HG03571 (cell line): ENCODE measurements at regions not wholly inside any gene's neighbourhood (a gene's known extent, or its start where the extent isn't known, plus 50 kb on each side); places are given as distances from the start of the nearest gene placed in this dataset.
"Not testable (repeated sequence)": the region's sequence is repeated elsewhere in the genome, so short reads cannot be mapped to it uniquely, and the experiment has no call there.

Experiments
- ATAC-seq: cut with Tn5 transposase; IDR thresholded peaks from one replicate; pipeline ENCODE4 v1.9.1; 2021; ENCODE audit not compliant: unreplicated experiment

DNA sequence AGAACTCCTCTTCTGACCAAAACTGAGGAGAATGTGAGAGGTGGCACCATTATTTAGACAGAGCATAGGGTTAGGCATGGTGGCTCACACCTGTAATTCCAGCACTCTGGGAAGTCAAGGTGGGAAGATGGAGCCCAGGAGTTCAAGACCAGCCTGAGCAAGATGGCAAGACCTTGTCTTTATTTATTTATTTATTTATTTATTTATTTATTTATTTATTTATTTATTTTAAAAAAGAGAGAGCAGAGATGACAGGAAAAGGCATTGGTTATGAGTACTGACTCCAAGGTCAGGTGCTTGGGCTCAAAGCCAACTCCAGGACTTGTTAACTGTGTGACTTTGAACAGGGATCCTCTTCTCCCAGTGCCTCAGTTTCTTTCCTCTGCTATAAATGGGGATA lies 217.7 kb downstream of the MEX3B start:
- no peak for ATAC-seq

DNA sequence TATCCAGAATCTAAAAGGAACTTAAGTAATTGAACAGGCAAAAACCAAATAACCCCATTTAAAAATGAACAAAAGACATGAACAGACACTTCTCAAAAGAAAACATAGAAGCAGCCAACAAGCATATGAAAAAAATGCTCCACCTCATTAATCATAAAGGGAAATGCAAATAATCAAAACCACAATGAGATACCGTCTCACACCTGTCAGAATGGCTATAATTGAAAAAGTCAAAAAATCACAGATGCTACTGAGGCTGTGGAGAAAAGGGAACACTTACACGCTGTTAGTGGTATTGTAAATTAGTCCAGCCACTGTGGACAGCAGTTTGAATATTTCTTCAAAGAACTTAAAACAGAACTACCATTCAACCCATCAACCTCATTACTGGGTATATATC lies 220.7 kb downstream of the MEX3B start:
- ATAC-seq = no peak

DNA sequence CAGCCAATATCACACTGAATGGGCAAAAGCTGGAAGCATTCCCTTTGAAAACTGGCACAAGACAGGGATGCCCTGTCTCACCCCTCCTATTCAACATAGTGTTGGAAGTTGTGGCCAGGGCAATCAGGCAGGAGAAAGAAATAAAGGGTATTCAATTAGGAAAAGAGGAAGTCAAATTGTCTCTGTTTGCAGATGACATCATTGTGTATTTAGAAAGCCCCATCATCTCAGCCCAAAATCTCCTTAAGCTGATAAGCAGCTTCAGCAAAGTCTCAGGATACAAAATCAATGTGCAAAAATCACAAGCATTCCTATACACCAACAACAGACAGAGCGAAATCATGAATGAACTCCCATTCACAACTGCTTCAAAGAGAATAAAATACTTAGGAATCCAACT lies 223.2 kb downstream of the MEX3B start:
- not testable (repeated sequence) for ATAC-seq

DNA sequence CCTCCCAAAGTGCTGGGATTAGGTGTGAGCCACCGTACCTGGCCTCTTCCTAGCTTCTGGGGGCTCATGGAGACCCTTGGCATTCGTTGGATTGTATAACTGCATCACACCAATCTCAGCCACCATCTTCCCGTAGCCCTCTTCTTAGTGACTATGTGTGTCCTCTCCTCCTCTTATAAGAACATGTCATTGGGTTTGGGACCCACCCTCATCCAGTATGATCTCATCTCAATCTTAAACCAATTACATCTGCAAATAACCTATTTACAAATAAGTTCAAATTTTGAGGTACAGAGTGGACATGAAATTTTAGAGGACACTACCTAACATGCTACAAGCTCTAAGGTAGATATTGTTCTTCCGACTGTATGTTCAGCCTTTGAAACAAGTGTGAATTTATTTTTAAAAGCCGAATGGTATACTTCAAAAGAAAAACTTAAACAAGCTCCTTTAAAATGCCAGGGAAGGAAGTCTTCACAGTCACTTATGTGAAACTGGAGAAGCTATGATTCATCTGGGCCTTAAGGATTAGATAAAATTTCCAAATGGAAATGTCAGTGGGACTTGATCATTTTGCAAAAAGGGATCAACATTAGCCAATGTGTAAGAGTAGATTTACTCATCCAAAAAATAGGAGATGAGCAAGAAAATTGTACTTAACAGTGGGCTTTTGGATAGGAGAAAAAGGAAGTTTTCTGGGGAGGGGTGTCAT lies 225.7 kb downstream of the MEX3B start:
- ATAC-seq = no peak

DNA sequence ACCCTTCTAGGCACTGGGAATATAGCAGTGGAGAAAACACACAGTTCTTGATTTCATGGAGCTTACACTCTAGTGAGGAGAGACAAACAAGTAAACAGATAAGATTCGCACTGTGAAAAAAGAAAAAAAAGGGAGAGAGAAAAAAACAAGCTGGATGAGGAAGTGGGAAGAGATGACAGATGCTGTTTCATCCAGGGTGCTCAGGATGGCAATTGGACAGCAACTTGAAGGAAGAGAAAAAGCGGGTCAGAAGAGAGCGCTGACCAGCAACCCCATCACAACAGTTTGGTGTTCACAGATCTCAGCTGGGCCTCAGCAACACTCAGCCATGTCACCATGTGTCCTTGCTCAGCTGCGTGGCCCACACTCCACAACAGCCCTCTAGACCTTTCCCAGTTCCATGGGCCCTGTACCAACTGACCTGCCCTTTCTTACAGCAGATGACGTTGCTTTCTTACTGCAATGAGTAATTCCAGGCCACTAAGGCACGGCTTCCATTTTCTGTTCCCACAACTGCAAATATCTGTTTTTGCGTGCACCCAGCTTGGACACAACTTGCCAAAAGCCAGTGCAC lies 230.8 kb downstream of the MEX3B start:
- no peak for ATAC-seq

DNA sequence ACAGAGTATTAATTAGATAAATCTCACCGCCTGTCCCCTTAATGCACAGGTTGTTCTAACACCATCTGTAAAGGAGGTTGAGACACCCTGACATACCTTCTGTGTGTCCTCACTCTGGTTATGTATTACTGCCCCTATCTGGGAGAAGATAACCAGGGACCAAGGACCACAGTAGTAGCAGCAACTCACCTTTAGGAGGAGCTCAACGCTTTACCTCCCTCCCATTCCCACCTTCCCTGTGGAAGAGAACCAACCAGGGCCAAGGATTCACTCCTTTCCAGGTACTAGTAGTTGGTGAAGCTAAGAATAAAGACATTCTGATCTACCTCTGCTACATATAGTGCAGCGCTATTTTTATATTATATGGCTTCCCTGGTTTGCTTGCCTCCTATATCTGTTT lies 232.6 kb downstream of the MEX3B start:
- ATAC-seq = no peak

DNA sequence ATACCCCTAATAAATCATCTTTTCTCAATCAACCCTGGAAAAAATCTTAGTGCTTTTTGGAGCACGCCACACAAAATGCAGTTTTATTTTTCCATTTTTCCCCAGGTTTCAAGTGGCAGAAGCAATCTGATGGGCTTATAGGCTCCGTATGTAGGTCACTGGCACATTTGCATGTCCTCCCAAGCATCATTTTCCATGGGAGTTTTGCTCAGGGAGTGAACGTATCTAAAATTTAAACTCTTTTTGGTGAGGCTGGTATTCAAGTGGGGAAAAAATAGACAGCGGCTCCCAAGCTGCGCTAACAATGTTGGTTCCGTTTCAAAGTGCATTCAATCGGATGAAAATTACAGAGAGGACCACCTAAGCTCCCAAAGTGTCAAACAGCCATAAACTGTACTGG lies 233.4 kb downstream of the MEX3B start:
- ATAC-seq = no peak

DNA sequence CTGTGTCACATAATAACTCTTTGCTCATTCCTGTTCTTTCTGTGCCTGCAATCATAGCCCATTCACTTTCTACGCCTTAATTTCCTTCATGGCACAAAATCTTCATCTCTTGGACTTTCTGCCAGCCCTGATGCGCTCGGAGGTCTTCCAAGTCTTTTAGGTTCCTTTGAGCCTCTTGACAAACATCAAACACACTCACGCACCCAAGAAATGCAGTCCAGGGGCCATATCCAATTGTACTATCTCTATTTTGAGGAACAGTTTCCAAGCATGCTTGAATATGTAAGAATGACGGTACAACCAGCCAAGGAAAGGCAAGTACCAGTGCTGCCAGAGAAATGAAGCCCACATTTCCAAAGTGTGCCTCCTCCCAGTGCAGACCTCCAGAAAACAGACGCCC lies 234.1 kb downstream of the MEX3B start:
- ATAC-seq = no peak

DNA sequence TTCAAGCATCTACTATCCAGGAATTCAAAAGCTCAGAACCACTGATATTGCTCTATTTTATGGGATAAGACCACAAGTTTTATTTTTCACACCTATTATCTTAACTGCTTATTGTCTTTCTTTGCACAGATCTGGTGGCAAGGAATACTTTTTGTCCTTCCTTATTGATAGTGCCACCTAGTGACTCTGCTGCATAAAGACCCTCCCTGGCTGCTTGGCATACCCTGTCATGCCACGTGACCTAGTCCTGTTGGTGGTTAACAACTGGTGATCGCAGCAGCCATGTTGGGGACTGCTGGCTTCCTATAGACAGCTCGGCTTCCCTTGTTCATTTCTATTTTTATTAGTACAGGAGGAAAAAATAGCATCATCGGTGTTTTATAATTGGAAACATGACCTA lies 236.3 kb downstream of the MEX3B start:
- ATAC-seq = no peak

DNA sequence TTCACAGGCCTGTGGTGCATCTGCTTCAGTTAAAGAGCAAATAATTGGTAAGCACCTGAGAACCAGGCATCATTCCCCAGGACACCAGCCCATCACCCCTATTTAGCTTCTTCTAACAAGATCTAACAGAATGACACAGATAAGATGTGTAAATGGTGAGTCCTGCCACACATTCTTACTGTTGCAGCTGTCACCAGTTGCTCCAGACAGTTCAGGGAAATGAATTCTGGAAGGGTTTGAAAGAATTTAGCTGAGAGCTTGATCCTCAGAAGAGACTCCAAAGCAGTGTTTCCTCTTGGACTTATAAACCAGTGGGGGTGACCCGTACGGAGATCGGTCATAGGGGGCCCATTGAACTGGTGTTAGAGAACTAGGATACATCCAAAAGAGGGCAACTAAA lies 238.0 kb downstream of the MEX3B start:
- ATAC-seq = no peak

DNA sequence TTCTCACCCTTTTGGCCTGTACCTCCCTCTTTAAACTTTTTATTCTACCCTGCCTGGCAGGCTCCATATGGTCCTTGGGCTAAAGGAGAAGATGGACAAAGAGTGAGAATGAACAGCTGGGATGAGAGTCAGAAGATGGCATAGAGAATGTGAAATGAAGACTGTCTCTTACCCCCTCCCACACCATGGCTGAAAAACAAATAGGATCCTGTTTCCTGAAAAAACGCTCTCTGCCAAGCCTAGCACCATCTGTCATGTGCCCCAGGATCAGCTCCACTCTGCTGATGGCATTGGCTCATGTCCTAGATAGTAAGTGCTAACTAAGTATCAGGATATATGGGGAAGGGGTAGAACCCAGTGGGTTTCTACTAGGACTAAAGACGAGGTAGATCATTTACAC lies 238.6 kb downstream of the MEX3B start:
- ATAC-seq = no peak

DNA sequence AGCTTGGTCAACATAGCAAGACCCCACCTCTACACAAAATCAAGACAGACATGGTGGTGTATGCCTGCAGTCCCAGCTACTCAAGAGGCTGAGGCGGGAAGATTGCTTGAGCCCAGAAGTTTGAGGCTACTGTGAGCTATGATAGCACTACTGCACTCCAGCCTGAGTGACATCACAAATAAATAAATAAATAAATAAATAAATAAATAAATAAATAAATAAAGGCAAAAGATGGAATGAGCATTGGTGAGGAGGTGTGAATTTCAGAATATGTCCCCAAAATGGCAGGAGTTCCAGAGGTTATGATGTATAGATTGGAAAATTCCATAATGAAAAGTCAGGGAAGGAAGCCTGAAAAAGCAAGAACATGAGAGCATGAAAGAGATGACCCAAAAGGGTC lies 249.9 kb downstream of the MEX3B start:
- no peak for ATAC-seq

DNA sequence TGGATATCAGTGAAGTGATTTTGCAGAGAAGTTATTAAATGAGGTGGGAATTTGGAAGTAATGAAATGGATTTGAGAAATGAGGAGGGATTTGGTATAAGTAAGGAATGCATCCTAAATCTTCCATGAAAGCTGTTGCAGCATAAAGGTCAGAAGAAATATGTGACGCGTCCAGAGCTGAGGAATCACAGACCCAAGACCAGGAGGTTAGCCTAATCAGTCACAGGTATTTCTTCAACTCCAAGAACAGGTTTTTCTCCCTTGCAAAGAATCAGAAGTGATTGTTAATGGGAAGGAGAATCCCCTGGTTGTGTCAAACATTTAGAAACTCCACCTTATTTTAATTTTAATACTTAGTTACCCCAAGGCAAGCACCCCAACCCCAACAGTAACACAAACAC lies 253.2 kb downstream of the MEX3B start:
- no peak for ATAC-seq

DNA sequence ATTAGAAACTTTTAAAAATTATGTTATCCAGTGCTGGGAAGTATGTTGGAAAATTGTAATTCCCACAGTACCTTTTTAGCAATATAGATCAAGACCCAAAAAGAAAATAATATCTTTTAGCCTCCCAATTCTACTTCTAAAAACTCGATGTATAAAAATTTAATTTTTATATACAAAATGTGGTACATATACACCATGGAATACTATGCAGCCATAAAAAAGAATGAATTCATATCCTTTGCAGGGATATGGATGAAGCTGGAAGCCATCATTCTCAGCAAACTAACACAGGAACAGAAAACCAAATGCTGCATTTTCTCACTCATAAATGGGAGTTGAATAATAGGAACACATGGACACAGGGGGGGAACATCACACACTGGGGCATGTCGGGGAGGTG lies 254.5 kb downstream of the MEX3B start:
- not testable (repeated sequence) for ATAC-seq

DNA sequence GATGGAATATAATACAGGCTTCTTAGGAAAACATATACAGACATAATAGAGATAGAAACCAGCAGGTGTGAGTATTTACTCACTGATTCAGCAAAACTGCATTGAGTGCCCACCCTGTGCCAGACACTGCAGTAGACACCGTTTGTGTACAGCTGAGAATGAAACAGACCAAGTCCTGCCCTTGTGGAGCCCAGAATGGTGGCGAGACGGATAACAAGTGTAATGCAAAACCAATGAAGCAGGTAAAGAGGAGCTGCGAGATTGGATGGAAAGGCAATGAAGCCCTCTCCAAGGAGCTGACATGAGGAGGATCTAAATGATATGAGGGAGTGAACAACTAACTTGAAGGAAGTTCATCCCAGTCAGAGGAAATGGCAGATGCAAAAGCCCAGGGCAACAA lies 256.4 kb downstream of the MEX3B start:
- no peak for ATAC-seq

DNA sequence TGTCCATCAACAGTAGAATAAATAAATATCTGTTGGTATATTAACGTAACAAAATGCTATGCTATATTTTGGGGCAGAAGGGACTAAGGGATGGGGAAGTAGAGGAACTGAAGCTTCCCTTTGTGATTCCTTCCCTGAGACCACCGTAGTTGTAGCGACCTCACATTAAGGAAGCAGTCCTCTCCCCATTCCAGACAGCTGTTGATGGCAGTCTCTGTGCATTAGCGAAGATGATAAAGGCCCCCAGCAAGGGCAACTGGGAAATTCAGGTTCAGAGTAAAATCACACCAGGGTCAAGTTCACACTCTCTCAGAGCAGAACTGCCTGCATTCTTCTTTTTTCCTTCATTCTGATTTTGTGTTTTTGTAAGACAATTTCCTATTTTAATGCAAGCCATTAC lies 259.0 kb downstream of the MEX3B start:
- no peak for ATAC-seq

DNA sequence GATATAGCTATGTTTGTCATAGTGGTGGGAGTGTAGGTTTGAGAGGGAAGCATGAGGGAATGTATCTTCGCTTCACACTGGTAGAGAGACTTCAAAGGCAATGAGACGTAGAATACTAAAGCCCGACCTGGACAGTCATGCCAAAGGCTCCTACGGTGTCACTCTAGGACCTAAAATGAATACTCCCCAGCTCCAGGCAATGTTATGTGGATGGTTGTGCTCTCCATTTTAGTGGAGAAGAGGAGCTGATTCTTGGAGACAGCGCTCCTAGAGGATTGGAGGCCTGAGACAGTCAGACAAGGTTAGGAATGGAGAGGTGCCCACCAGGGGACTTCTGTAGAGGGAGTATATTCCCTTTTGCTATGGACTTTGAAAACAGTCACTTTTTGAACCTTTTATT lies 260.1 kb downstream of the MEX3B start:
- no peak for ATAC-seq

DNA sequence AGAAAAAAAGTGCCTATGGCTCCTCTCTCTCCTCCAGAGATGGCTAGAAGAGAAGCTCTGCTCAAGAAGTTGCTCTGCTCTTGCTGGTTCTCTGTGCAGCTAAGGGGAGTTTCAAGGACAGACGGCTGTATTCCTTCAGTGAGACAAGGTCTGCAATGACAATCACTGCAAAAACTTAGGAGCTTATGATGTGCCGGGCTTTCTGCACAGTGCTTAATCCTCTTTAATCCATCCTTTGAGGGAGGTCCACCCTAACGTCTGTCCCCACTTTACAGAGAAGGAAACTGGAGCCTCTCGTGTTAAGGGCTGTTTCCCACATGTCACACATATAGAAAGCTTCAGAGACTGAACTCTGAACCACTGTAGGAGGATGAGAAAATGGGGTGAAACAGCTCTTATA lies 260.6 kb downstream of the MEX3B start:
- no peak for ATAC-seq

DNA sequence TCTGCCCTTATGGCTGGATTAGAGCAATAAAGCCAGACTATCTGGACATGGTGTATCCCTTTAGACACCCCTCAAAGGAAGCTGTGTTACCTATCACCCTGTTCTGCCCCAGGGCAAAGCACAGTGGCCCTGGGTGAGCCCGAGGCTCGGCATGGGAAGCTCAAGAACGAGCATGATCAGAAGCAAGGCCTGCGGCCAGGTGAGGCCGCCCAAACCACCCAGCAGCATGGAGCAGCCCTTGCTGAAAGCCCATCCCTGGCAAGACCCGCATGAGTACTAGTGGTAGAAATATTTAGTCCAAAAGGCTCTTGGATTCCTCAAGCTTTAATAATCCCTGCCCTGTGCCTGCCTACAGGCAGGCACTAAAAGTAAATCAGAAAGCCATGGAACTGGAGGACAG lies 261.1 kb downstream of the MEX3B start:
- no peak for ATAC-seq

DNA sequence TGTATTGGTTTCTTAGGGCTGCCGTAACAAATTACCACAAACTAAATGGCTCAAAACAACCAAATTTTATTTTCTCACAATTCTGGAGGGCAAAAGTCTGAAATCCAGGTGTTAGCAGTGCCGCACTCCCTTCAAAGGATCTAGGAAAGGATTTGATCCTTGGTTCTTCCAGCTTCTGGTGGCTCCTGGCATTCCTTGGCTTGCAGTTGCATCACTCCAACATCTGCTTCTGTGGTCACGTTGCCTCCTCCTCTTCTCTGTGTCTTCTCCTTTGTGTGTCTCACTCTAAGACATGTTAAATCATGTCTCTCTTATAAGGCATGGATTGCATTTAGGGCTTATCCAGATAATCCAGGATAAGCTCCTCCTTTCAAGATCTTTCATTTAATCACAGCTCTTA lies 262.2 kb downstream of the MEX3B start:
- ATAC-seq = no peak

DNA sequence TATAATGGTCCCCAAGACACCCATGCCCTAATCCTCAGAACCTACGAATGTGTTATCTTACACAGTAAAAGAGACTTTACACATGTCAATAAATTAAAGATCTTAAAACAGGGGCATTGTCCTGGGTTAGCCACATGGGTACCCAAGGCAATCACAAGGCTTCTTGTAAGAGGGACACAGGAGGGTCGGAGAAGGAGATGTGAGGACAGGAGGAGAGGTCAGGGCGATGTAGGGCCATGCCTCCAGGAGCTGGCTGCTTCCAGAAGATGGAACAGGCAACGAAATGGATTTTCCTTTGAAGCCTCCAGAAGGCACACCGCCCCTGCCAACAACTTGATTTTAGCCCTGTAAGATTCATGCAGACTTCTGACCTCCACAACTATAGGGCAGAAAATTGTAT lies 262.7 kb downstream of the MEX3B start:
- no peak for ATAC-seq

DNA sequence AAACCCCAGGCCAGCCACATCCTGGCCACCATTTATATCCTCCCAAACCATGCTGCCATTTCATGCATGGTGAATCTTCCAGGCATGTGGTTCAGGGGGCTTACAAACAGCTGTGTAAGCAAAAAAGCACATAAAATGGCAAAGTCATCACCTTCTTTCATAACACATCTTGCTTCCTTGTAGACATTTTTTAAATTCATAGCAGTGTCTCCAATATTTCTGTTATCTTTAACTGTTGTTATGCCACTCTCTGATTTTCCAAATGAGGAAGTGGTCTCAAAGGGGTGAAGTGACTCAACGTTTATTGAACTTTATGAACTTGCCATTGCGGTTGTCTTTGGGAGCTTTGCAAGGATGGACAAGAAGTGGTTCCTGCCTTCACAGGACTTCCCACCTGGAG lies 264.4 kb downstream of the MEX3B start:
- no peak for ATAC-seq

DNA sequence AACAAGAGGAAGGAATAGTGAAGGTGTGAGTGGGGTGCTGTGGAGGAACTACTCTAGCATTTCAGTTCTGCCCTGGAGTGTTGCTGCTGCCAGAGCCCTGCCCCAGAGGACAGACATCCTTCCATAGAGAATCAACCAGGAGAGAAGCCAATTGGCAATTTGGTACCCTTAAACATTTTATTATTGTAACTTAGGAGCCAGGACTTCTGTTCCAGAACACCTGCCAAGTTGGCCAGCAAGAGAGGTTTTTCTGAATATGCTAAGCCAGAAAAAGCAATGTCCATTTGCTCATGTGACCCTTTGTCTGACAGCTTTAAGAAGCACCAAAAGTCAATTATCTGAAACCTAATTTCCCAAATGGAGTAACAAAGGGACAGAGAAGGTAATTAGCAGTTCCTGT lies 264.9 kb downstream of the MEX3B start:
- ATAC-seq = no peak
